Panc1 (cell line): ENCODE measurements at regions not wholly inside any gene's neighbourhood (a gene's known extent, or its start where the extent isn't known, plus 50 kb on each side); places are given as distances from the start of the nearest gene placed in this dataset.

ENCODE experiments used
- ATAC-seq: fragments of 200-7000 bp; cut with Tn5 transposase; 2 replicates; pipeline ENCODE4 v1.9.1; 2020; ENCODE audit warnings: mild to moderate bottlenecking, moderate library complexity
- BruUV-seq: library from RNA; stranded (reverse); fragments of 400-500 nt; replicated peaks from 2 replicates; lab custom pipeline; 2021; lab: Mats Ljungman, UMichigan
- CTCF ChIA-PET: fragments of 300-600 bp; sonication (Branson Sonifier 250); formaldehyde crosslinking; loops from one replicate; lab custom pipeline; 2022; ENCODE audit warnings: antibody characterized with exemption; lab: Charles Lee
- POLR2A ChIA-PET: fragments of 300-600 bp; sonication (Branson Sonifier 250); formaldehyde crosslinking; loops from one replicate; lab custom pipeline; 2022; ENCODE audit warnings: antibody characterized with exemption; lab: Charles Lee
- DNase-seq: peaks from one replicate; pipeline ENCODE4 v3.0.0-alpha.2; 2010; ENCODE audit warnings: low read depth, low spot score
- H3K27ac ChIP-seq: 2 replicates; pipeline ENCODE4 v1.5.1; 2011; ENCODE audit warnings: mild to moderate bottlenecking, low read length, inconsistent platforms
- H3K27me3 ChIP-seq: fragments of 200-500 bp; sonication (Bioruptor generic); 2 replicates; pipeline ENCODE4 v1.6.0; 2014; ENCODE audit warnings: low read length, inconsistent platforms; ENCODE audit not compliant: control insufficient read depth, insufficient read depth
- H3K36me3 ChIP-seq: fragments of 200-500 bp; sonication (Bioruptor generic); 2 replicates; pipeline ENCODE4 v1.5.1; 2014; ENCODE audit warnings: inconsistent platforms, mild to moderate bottlenecking, low read length, moderate library complexity; ENCODE audit not compliant: control insufficient read depth, insufficient read depth
- H3K4me1 ChIP-seq: 2 replicates; pipeline ENCODE4 v1.5.1; 2011; ENCODE audit warnings: inconsistent platforms, mild to moderate bottlenecking, low read length, moderate library complexity; ENCODE audit not compliant: control insufficient read depth, insufficient read depth
- H3K4me3 ChIP-seq, 2 experiments: 2 replicates each; pipeline ENCODE4 v1.5.1; 2011 to 2012; ENCODE audit warnings: low read depth in 2 of 2, low read length in 2 of 2, mild to moderate bottlenecking in 2 of 2, inconsistent platforms in 1 of 2, moderate library complexity in 1 of 2
- H3K9me3 ChIP-seq: fragments of 200-500 bp; sonication (Bioruptor generic); 2 replicates; pipeline ENCODE4 v1.5.1; 2014; ENCODE audit warnings: low read depth, mild to moderate bottlenecking, inconsistent platforms, low read length, moderate library complexity; ENCODE audit not compliant: control insufficient read depth, insufficient read depth
- CTCF ChIP-seq: fragments of 450-650 bp; IDR thresholded peaks from 2 replicates; pipeline ENCODE4 v1.5.1; 2017; ENCODE audit warnings: mild to moderate bottlenecking
- POLR2AphosphoS5 ChIP-seq: IDR thresholded peaks from 2 replicates; pipeline ENCODE4 v1.6.1; 2012; ENCODE audit warnings: mild to moderate bottlenecking, low read depth, low read length, moderate library complexity
- REST ChIP-seq, 2 experiments: IDR thresholded peaks; 2 replicates each; pipeline ENCODE4 v1.6.1; 2011 to 2012; ENCODE audit warnings: low read depth in 2 of 2, control low read depth in 1 of 2, low read length in 1 of 2, mild to moderate bottlenecking in 1 of 2, moderate library complexity in 1 of 2; ENCODE audit not compliant: insufficient read depth in 1 of 2
- SIN3A ChIP-seq: IDR thresholded peaks from 2 replicates; pipeline ENCODE4 v1.6.1; 2012; ENCODE audit warnings: low read depth, mild to moderate bottlenecking, low read length, moderate library complexity, borderline replicate concordance; ENCODE audit not compliant: insufficient read depth
- TCF7L2 ChIP-seq: IDR thresholded peaks from 2 replicates; pipeline ENCODE4 v1.6.1; 2011; ENCODE audit warnings: mild to moderate bottlenecking, low read depth, low read length, inconsistent platforms
- in situ Hi-C: cut with HindIII; loops from 2 replicates; pipeline ENCODE4 v1.10.0; 2016; ENCODE audit warnings: low sequenced_read_pairs, low pct_unique_long_range_greater_than_20kb
- intact Hi-C: fragments of 100-400 bp; cut with micrococcal nuclease; formaldehyde crosslinking; loops from one replicate; pipeline ENCODE4 v1.10.0; 2022; ENCODE audit not compliant: unreplicated experiment

GRCh38 chr2:105166688-105167087 lies 74.9 kb upstream of the GPR45 start:
- TF ChIP-seq TCF7L2 (no peak), CTCF (no peak), POLR2AphosphoS5 (no peak), SIN3A (no peak), REST (IDR thresholded peaks at IDR 0.05; ENCODE audit: insufficient read depth in 1 of 2, low read depth in 2 of 2, low read length in 1 of 2) (no peak)
- Histone ChIP-seq H3K27ac (no peak overlapping the region), H3K9me3 (no peaks in the 10 kb centered on the region), H3K4me1 (no peaks in the 10 kb centered on the region), H3K36me3 (no peaks in the 10 kb centered on the region), H3K4me3 (no peak overlapping the region), H3K27me3 (peaks cover 8% of the 10 kb centered on the region)
- ATAC-seq: no peak
- DNase-seq: no peak
- BruUV-seq: no TSS peak
- ChIA-PET POLR2A (no interaction called here), CTCF (no interaction called here)
- intact Hi-C loops: no loop called here
- in situ Hi-C loops: no loop called here

- H3K36me3 ChIP-seq: no peaks in the 10 kb centered on the region
- no peak overlapping the region for H3K27ac ChIP-seq
- BruUV-seq: no TSS peak
- H3K27me3 ChIP-seq: peaks cover 8% of the 10 kb centered on the region
- intact Hi-C loops: no loop called here
- ATAC-seq (no peak), DNase-seq (no peak)
- no peaks in the 10 kb centered on the region for H3K9me3 ChIP-seq
- TF ChIP-seq REST (IDR thresholded peaks at IDR 0.05; ENCODE audit: insufficient read depth in 1 of 2, low read depth in 2 of 2, low read length in 1 of 2) (no peak), TCF7L2 (no peak), CTCF (no peak), POLR2AphosphoS5 (no peak), SIN3A (no peak)
- ChIA-PET POLR2A (no interaction called here), CTCF (no interaction called here)
- H3K4me3 ChIP-seq: no peak overlapping the region
- H3K4me1 ChIP-seq: no peaks in the 10 kb centered on the region
- in situ Hi-C loops: no loop called here
These were observed 73.0 kb upstream of the GPR45 start for GRCh38 chr2:105168543-105168942.
